ENCODE measurements at regions not wholly inside any gene's neighbourhood (a gene's known extent, or its start where the extent isn't known, plus 50 kb on each side); places are given as distances from the start of the nearest gene placed in this dataset.

- Mint-ChIP-seq H3K36me3 (ENCODE audit: insufficient read depth, unreplicated experiment) (no peaks in the 10 kb centered on the region), H3K9me3 (ENCODE audit: low read depth, unreplicated experiment) (peaks cover 2% of the 10 kb centered on the region), H3K27me3 (ENCODE audit: unreplicated experiment) (no peaks in the 10 kb centered on the region), H3K4me1 (ENCODE audit: low read depth, unreplicated experiment) (no peaks in the 10 kb centered on the region), H3K27ac (ENCODE audit: unreplicated experiment) (no peak overlapping the region), H3K4me3 (ENCODE audit: low read depth, unreplicated experiment) (no peak overlapping the region)
- TF ChIP-seq CTCF (IDR thresholded peaks at IDR 0.05; ENCODE audit: unreplicated experiment): no peak
- no TSS peak for BruUV-seq (replicated peaks)
- no peak for DNase-seq
- intact Hi-C loops (cut with micrococcal nuclease; ENCODE audit: unreplicated experiment): no loop called here
- CTCF ChIA-PET: interaction anchor here (1.2 kb wide), 1 partner anchor 43 kb away, joined by 3 read pairs; no protein-coding TSS in a partner anchor
Observed at GRCh38 chr6:77535172-77535571, 71.9 kb upstream of the HTR1B start.

- intact Hi-C loops (cut with micrococcal nuclease; ENCODE audit: unreplicated experiment): no loop called here
- DNase-seq: no peak
- H3K4me3 Mint-ChIP-seq (ENCODE audit: low read depth, unreplicated experiment): no peak overlapping the region
- no TSS peak for BruUV-seq (replicated peaks)
- H3K36me3 Mint-ChIP-seq (ENCODE audit: insufficient read depth, unreplicated experiment): no peaks in the 10 kb centered on the region
- no peaks in the 10 kb centered on the region for H3K27me3 Mint-ChIP-seq (ENCODE audit: unreplicated experiment)
- H3K27ac Mint-ChIP-seq (ENCODE audit: unreplicated experiment): no peak overlapping the region
- no peaks in the 10 kb centered on the region for H3K4me1 Mint-ChIP-seq (ENCODE audit: low read depth, unreplicated experiment)
- CTCF ChIA-PET: no interaction called here
- TF ChIP-seq CTCF (IDR thresholded peaks at IDR 0.05; ENCODE audit: unreplicated experiment): no peak
- H3K9me3 Mint-ChIP-seq (ENCODE audit: low read depth, unreplicated experiment): peaks cover 2% of the 10 kb centered on the region
Observed at GRCh38 chr6:77536701-77537100, 73.4 kb upstream of the HTR1B start.

- DNase-seq: no peak
- H3K4me3 Mint-ChIP-seq (ENCODE audit: low read depth, unreplicated experiment): no peak overlapping the region
- H3K27me3 Mint-ChIP-seq (ENCODE audit: unreplicated experiment): no peaks in the 10 kb centered on the region
- H3K4me1 Mint-ChIP-seq (ENCODE audit: low read depth, unreplicated experiment): no peaks in the 10 kb centered on the region
- CTCF ChIA-PET: no interaction called here
- BruUV-seq (replicated peaks): no TSS peak
- no peak for TF ChIP-seq CTCF (IDR thresholded peaks at IDR 0.05; ENCODE audit: unreplicated experiment)
- H3K36me3 Mint-ChIP-seq (ENCODE audit: insufficient read depth, unreplicated experiment): no peaks in the 10 kb centered on the region
- no peak overlapping the region for H3K27ac Mint-ChIP-seq (ENCODE audit: unreplicated experiment)
- intact Hi-C loops (cut with micrococcal nuclease; ENCODE audit: unreplicated experiment): no loop called here
- no peaks in the 10 kb centered on the region for H3K9me3 Mint-ChIP-seq (ENCODE audit: low read depth, unreplicated experiment)
Observed at GRCh38 chr6:77543601-77544000, 80.3 kb upstream of the HTR1B start.

GRCh38 chr6:77548190-77548589 is 84.9 kb upstream of the HTR1B start:
- Mint-ChIP-seq H3K4me3 (ENCODE audit: low read depth, unreplicated experiment) (no peak overlapping the region), H3K4me1 (ENCODE audit: low read depth, unreplicated experiment) (no peaks in the 10 kb centered on the region), H3K9me3 (ENCODE audit: low read depth, unreplicated experiment) (no peaks in the 10 kb centered on the region), H3K36me3 (ENCODE audit: insufficient read depth, unreplicated experiment) (no peaks in the 10 kb centered on the region), H3K27me3 (ENCODE audit: unreplicated experiment) (no peaks in the 10 kb centered on the region), H3K27ac (ENCODE audit: unreplicated experiment) (no peak overlapping the region)
- BruUV-seq (replicated peaks): no TSS peak
- no peak for DNase-seq
- no peak for TF ChIP-seq CTCF (IDR thresholded peaks at IDR 0.05; ENCODE audit: unreplicated experiment)
- intact Hi-C loops (cut with micrococcal nuclease; ENCODE audit: unreplicated experiment): no loop called here
- CTCF ChIA-PET: interaction anchor here (0.7 to 0.8 kb wide), 2 partner anchors 15 to 456 kb away, joined by 3 to 4 read pairs; no protein-coding TSS in a partner anchor

All from Calu3 (cell line).